ENCODE measurements at regions not wholly inside any gene's neighbourhood (a gene's known extent, or its start where the extent isn't known, plus 50 kb on each side); places are given as distances from the start of the nearest gene placed in this dataset.
"Not testable (repeated sequence)": the region's sequence is repeated elsewhere in the genome, so short reads cannot be mapped to it uniquely, and the experiment has no call there.

DNA sequence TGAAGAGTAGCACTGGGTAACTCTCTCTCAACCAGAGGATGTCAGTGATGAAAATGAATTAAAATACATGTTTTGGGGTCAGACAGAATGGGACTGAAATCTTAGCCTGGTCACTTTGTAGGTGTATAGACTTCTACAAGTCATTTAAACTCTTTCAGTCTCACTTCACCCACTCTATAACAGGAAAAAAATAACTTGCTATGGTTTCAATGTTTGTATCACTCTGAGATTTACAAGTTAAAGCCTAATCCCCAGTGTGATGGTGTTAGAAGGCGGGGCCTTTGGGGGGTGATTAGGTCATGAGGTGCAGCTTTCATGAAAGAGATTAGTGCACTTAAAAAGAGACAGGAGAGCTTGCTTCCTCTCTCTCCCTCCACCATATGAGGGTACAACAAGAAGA lies 134.8 kb downstream of the INHBA start:
- Mint-ChIP-seq H3K9me3 (peaks cover 13% of the 10 kb centered on the region), H3K4me3 (no peak overlapping the region), H3K27ac (no peak overlapping the region), H3K4me1 (no peaks in the 10 kb centered on the region), H3K36me3 (ENCODE audit: low read depth) (no peaks in the 10 kb centered on the region), H3K27me3 (no peaks in the 10 kb centered on the region)
- ATAC-seq (replicated peaks): no peak

DNA sequence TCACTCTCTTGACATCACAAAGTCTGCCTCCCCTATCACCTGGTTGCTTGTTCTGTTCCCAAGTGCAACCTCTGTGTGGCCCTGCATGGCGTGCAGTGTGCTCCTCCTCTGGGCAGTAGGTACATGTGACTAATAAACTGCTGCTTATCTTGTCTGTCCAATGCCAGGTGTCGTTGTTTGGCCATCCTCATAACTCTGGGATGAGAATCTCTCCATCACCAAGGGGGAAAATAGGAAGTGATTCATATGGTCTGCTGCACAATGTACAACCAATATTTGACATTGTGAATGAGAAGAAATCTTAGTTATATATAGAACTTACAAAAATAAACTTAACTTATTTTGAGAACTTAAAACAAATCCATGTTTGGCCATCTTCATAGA lies 135.2 kb downstream of the INHBA start:
- H3K36me3 Mint-ChIP-seq (ENCODE audit: low read depth): no peaks in the 10 kb centered on the region

DNA sequence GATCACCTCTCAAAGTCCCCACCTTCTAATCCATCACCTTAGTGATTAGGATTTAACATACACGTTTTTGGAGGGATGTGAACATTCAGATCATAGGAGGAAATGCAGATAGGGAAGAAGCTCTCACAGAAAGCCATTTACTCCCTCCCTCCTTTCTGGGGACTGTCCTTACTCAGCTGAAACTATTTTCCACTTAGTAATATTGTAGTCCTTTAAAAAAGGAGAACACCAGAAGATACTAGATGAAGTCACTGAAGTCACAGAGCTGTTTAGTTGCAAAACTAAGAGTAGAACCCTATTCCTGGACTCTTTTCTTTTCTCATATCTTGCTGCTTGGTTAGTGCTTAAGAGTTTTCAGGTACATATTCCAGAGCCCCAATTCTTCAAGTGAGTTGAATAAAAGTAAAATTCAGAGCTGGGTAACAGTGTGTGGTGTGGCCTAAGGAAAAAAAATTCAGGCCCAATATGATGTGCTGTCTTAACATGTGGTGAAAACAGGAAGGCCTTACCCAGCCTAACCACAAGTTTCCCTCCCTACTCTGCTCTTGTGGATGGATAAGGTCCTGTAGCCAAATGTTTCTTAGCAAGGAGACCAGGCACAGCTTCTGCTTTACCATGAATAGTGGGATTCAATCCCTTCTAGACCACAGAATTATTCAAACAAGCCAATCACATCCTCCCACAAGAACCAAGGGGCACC lies 135.7 kb downstream of the INHBA start:
- H3K27ac Mint-ChIP-seq: no peak overlapping the region

More for the DNA sequence above, 135.2 kb downstream of the INHBA start:
- Mint-ChIP-seq H3K27me3 (no peaks in the 10 kb centered on the region), H3K27ac (no peak overlapping the region), H3K4me3 (no peak overlapping the region), H3K4me1 (no peaks in the 10 kb centered on the region), H3K9me3 (peaks cover 15% of the 10 kb centered on the region)
- no peak for ATAC-seq (replicated peaks)

DNA sequence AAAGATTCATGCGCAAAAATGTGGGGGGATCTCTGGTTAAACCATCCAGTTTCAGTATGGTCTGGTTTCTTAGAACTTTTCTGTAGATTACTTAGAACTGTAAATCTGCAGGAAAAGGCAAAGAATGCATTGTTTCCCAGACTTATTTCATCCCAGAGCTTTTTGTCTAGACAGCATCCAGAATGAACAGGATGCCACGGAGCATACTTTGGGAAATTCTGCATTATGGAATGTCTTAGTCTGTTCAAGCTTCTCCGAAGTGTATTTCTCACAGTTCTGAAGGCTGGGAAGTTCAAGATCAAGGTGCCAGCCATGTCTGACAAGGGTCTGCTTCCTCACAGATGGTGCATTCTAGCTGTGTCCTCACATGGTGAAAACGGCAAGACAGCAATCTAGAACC lies 136.3 kb downstream of the INHBA start:
- no peak for ATAC-seq (replicated peaks)
- no peaks in the 10 kb centered on the region for H3K27me3 Mint-ChIP-seq

More for the DNA sequence above, 135.7 kb downstream of the INHBA start:
- Mint-ChIP-seq H3K36me3 (ENCODE audit: low read depth) (no peaks in the 10 kb centered on the region), H3K4me3 (no peak overlapping the region), H3K27me3 (no peaks in the 10 kb centered on the region), H3K9me3 (peaks cover 18% of the 10 kb centered on the region), H3K4me1 (no peaks in the 10 kb centered on the region)
- ATAC-seq (replicated peaks): no peak

DNA sequence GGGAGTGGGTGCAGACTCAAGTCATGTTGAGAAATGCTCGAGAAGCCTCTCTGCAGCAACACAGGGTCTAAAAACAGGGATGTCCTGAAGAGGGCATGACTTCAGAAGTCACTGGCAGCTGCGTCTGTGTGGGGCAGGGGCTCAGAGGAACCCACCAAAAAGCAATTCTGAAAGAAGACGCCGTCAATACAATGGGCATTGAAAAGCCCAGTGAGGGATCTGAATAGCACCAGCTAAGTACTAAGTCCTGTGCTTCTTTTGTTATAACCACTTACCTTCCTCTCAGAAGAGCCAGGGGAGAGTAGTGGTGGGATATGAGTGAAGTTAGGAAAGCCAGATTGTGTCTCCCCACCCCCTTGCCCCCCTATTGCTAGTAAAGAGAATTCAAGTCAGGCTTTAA lies 137.2 kb downstream of the INHBA start:
- Mint-ChIP-seq H3K36me3 (ENCODE audit: low read depth) (no peaks in the 10 kb centered on the region), H3K4me1 (no peaks in the 10 kb centered on the region), H3K27me3 (no peaks in the 10 kb centered on the region)

More for the DNA sequence above, 136.3 kb downstream of the INHBA start:
- Mint-ChIP-seq H3K36me3 (ENCODE audit: low read depth) (no peaks in the 10 kb centered on the region), H3K4me1 (no peaks in the 10 kb centered on the region), H3K9me3 (peaks cover 18% of the 10 kb centered on the region), H3K27ac (no peak overlapping the region), H3K4me3 (no peak overlapping the region)

DNA sequence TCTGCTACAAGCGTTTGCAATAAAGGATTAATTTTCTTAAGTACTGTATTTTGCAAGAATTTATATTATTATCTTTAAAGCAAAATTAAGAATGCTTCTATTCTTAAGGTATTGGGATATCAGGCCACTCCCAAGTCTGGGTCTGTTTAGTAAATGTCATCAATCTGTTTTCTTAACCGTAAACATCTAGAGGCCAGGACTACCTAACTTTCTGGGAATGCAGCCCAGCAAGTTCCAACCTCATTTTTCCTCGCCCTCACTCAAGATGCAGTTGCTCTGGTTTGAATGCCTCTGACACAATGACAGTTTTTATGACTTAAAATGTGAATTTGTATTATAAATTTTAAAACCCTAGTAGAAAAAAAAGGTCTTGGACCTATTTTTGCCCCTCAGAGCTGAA lies 143.5 kb downstream of the INHBA start:
- H3K27me3 Mint-ChIP-seq: no peaks in the 10 kb centered on the region
- no peak overlapping the region for H3K4me3 Mint-ChIP-seq
- peaks cover 23% of the 10 kb centered on the region for H3K9me3 Mint-ChIP-seq
- no peaks in the 10 kb centered on the region for H3K36me3 Mint-ChIP-seq (ENCODE audit: low read depth)
- no peak overlapping the region for H3K27ac Mint-ChIP-seq
- H3K4me1 Mint-ChIP-seq: no peaks in the 10 kb centered on the region
- no peak for ATAC-seq (replicated peaks)

More for the DNA sequence above, 137.2 kb downstream of the INHBA start:
- Mint-ChIP-seq H3K4me3 (no peak overlapping the region), H3K27ac (no peak overlapping the region), H3K9me3 (peaks cover 9% of the 10 kb centered on the region)
- no peak for ATAC-seq (replicated peaks)

DNA sequence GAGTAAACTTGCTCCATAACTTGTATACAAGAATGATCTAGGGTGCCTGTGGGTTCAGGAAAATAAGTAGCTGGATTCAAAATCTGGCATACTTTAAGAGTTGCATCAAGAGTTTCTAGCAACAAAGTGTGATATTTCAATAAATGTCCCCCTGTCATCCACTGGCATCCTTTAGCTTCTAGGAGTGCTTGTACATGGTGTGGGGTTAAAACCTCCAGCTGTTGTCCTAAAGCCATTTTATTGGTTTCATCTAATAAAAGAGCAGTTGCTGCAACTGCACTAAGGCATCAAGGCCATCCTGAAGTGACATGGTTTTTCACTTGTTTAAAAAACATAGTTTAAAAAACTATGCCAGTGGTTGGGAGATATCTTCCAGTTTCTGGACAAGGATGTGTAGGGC lies 148.4 kb downstream of the INHBA start:
- Mint-ChIP-seq H3K27me3 (no peaks in the 10 kb centered on the region), H3K4me1 (no peaks in the 10 kb centered on the region), H3K36me3 (ENCODE audit: low read depth) (no peaks in the 10 kb centered on the region), H3K4me3 (no peak overlapping the region), H3K9me3 (peaks cover 19% of the 10 kb centered on the region), H3K27ac (no peak overlapping the region)
- ATAC-seq (replicated peaks): no peak

DNA sequence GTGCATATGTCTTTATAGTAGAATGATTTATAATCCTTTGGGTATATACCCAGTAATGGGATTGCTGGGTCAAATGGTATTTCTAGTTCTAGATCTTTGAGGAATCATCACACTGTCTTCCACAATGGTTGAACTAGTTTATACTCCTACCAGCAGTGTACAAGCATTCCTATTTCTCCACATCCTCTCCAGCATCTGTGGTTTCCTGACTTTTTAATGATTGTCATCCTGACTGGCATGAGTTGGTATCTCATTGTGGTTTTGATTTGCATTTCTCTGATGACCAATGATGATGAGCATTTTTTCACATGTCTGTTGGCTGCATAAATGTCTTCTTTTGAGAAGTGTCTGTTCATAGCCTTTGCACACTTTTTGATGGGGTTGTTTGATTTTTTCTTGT lies 152.8 kb downstream of the INHBA start:
- not testable (repeated sequence) for H3K27ac Mint-ChIP-seq; H3K36me3 Mint-ChIP-seq (ENCODE audit: low read depth); H3K4me1 Mint-ChIP-seq; H3K9me3 Mint-ChIP-seq; H3K4me3 Mint-ChIP-seq; ATAC-seq (replicated peaks); H3K27me3 Mint-ChIP-seq

DNA sequence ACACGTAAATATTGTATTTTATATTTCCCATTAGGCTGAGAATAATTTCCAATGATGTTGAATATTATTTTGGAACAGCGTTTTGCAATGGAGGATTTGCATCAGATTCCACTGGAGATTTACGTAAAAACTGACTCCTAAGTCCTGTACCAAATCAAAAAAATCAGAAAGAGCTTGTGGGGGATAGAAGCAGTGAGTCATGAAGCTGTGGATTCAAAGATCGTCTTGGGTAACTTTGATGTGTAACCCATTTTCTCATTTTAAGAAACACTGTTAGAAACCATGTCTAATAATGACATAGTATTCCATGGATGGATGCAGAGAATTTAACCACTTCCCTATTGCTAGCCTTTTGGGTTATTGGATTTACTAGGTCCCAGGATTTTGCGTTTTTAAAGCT lies 158.6 kb downstream of the INHBA start:
- ATAC-seq (replicated peaks): no peak
- Mint-ChIP-seq H3K27me3 (no peaks in the 10 kb centered on the region), H3K4me1 (no peaks in the 10 kb centered on the region), H3K9me3 (peaks cover 13% of the 10 kb centered on the region), H3K27ac (no peak overlapping the region), H3K4me3 (no peak overlapping the region), H3K36me3 (ENCODE audit: low read depth) (no peaks in the 10 kb centered on the region)

DNA sequence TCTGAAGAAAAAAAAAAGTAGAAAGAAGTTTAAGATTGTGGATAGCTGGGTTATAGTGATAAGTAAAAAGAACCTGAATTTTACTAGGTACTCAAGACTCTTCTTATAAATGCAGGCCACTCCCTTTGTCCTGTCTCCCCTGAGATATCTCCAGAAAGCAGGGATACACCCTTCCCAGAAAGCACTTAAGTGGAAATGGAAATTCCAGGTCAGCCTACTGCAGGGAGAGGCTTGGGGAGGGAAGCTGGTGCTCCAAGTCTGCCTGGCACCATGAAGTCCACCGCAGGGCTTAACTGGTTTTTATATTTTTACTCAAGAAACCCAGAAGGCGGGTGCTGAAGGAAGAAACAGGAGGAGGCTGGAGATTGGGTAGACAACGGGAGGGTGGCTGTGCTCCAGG lies 162.3 kb downstream of the INHBA start:
- no peak overlapping the region for H3K27ac Mint-ChIP-seq
- peaks cover 7% of the 10 kb centered on the region for H3K9me3 Mint-ChIP-seq
- H3K4me3 Mint-ChIP-seq: no peak overlapping the region
- no peaks in the 10 kb centered on the region for H3K27me3 Mint-ChIP-seq
- ATAC-seq (replicated peaks): no peak
- H3K4me1 Mint-ChIP-seq: no peaks in the 10 kb centered on the region
- H3K36me3 Mint-ChIP-seq (ENCODE audit: low read depth): no peaks in the 10 kb centered on the region

DNA sequence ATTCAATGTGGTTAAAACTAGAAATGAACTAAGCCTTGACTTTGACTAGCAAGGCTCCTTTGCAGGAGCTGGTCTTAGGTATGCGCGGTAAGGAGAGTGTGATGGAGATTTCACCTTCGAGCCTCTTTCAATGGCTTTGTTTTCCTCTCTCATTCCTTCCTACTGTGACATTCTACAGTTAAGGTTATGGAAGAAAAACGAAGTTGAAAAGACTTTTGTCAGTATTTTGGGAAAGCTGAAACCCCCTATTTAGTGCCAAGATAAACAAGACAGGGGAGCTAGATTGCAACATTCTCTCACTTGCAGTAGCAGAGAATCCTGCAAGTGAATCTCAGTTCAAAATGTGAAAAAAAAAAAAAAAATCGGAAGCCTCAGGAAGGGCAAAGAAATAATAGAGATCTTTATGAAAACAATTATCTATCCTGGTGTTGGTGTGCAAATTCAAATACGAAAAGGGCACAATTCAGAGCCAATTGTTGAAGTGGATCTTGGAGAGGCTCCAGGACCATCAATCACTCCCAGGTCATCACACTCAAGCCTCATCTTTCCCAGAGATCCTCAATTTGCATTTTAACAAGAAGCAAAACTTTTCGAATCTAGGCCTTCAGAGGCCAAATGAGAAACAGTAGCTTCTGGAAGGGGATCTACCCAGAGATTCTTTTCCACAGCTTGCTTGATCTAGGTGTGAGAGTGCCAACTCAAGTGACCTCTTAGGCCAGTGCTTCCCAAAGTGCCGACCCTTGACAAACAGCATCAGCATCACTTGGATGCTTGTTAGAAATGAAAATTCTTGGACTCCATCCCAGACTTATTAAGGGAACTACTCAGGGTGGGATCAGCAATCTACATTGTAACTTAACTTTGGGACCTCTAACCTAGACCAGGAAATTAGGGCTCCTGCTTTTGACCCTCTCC lies 163.8 kb downstream of the INHBA start:
- H3K36me3 Mint-ChIP-seq (ENCODE audit: low read depth): no peaks in the 10 kb centered on the region
- H3K4me1 Mint-ChIP-seq: no peaks in the 10 kb centered on the region
- ATAC-seq (replicated peaks): no peak
- no peak overlapping the region for H3K27ac Mint-ChIP-seq
- H3K4me3 Mint-ChIP-seq: no peak overlapping the region
- H3K27me3 Mint-ChIP-seq: no peaks in the 10 kb centered on the region
- peaks cover 11% of the 10 kb centered on the region for H3K9me3 Mint-ChIP-seq

DNA sequence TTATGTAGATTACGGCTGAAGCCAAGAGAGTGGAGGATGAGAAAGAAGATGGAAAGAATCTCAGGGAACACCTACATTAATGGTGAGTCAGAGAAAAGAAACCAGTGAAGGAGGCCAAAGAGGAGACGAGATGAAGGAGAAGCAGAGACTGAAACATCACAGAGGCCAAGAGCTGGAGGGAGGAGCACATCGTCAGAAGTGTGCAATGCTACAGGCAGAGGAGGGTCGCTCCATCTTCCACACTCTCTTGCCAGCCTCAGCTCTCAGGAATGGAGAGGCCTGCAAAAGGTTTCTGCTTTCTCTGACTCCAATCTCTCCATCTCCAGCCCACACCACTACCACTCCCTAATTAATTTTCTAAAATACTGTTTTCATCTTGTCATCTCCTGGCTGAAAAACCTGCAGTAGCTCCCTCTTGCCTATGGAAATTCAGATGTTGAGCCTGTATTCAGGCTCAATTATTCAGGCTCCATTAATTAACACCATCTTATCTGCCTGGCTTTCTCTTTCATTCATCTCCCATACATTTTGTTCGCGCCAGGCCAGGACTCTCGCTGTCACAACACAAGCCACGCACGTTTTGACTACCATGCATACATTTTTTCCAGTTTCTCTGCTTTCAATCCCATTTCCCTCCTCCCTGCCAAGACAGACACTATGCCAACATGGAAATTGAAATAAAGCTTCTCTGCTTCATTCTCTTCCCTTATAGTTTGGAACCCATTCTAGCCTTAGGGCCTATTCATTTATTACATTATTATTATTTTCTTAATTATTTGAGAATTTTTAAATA lies 165.8 kb downstream of the INHBA start:
- Mint-ChIP-seq H3K27ac (no peak overlapping the region), H3K9me3 (peaks cover 13% of the 10 kb centered on the region), H3K27me3 (no peaks in the 10 kb centered on the region), H3K36me3 (ENCODE audit: low read depth) (no peaks in the 10 kb centered on the region), H3K4me3 (no peak overlapping the region), H3K4me1 (no peaks in the 10 kb centered on the region)
- ATAC-seq (replicated peaks): no peak

DNA sequence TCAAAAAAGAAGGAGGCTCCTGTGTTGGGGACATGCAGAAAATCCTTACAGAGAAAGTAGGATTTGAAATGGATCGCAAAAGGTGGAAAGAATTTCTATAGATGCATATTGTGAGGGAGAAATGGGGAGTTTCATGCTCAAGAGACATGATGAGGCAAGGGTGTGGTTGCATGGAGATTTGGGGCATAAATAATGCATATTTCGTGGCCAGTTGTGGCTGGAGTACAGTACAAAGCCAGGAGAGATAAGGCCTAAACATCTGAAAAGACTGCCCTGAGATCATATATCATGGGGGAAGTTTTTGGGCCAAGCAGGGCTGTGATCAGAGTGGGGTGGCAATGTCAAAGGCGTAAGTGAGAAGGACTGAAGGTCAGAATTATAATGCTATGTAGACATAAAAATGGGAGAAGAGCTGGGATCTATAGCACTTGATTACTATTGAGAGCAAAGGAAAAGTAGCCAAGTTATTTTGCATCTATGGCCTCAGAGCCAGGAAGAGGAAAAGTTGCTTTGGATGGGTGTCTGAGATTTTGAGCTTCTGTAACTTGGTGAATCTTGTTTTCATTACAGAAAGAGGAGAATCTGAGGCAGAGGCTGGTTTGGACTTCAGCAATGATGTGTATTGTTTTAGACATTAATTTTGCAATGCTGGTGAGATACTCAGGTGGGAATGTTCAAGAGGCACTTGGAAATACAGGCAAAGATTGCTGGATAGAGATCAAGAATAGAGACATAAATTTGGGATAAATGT lies 166.6 kb downstream of the INHBA start:
- ATAC-seq (replicated peaks): no peak
- Mint-ChIP-seq H3K27me3 (no peaks in the 10 kb centered on the region), H3K4me1 (no peaks in the 10 kb centered on the region), H3K27ac (no peak overlapping the region), H3K9me3 (peaks cover 13% of the 10 kb centered on the region), H3K4me3 (no peak overlapping the region), H3K36me3 (ENCODE audit: low read depth) (no peaks in the 10 kb centered on the region)

DNA sequence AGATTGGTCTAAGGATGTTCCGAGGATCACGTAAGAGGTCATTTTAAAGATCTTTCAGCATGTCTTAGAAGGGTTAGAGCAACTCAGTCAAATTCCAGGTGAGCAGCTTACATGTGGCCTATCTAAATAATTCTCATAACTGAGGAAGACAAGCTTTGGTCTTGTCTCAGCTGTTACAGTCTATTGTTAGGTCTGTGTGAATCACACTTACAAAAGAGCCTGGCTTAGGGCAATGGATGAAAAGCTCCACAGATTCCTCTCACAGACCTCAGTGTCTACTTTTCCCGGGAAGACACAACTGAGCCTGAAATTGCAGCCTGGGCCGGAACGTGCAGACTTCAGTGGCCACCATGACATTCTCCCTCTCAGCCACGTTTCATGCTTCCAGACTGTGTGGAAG lies 173.1 kb downstream of the INHBA start:
- H3K27ac Mint-ChIP-seq: no peak overlapping the region
- H3K4me3 Mint-ChIP-seq: no peak overlapping the region
- H3K9me3 Mint-ChIP-seq: peaks cover 17% of the 10 kb centered on the region
- no peaks in the 10 kb centered on the region for H3K4me1 Mint-ChIP-seq
- no peaks in the 10 kb centered on the region for H3K36me3 Mint-ChIP-seq (ENCODE audit: low read depth)
- no peak for ATAC-seq (replicated peaks)
- H3K27me3 Mint-ChIP-seq: no peaks in the 10 kb centered on the region
